ENCODE measurements at regions not wholly inside any gene's neighbourhood (a gene's known extent, or its start where the extent isn't known, plus 50 kb on each side); places are given as distances from the start of the nearest gene placed in this dataset.
"Not testable (repeated sequence)": the region's sequence is repeated elsewhere in the genome, so short reads cannot be mapped to it uniquely, and the experiment has no call there.

DNA sequence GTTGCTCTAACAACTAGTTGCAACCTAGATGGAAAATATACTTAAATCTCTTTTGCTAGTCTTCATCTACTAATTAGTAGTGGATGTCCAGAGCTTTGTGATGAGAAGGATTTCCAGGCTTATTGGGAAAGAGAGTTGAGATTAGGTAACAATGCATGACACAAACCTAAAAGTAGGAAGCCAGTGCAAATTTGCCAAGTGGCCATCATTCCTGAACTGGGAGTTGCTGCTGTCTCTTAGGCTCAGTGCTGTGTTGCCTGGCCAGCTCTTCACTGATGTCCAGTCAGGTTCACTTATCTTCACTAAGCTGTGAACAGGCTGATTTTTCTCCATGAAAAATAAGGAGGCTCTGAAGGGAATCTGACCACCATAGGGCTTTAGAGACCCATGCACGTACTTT is 105.6 kb upstream of the AMOT start:
- no peak overlapping the region for H3K27ac ChIP-seq (ENCODE audit: low read depth, low read length)
- H3K36me3 ChIP-seq (ENCODE audit: insufficient read depth, low read length) = no peaks in the 10 kb centered on the region
- H3K79me2 ChIP-seq (ENCODE audit: control insufficient read depth, insufficient read depth, low read length, unreplicated experiment) = no peaks in the 10 kb centered on the region
- no peaks in the 10 kb centered on the region for H3K27me3 ChIP-seq (ENCODE audit: insufficient read depth, low read length)
- H3K4me1 ChIP-seq (ENCODE audit: control insufficient read depth, insufficient read depth, low read length, unreplicated experiment) = no peaks in the 10 kb centered on the region
- no peak overlapping the region for H2AFZ ChIP-seq (ENCODE audit: low read length, unreplicated experiment)
- no peak overlapping the region for H3K4me3 ChIP-seq (ENCODE audit: low read depth, low read length)

DNA sequence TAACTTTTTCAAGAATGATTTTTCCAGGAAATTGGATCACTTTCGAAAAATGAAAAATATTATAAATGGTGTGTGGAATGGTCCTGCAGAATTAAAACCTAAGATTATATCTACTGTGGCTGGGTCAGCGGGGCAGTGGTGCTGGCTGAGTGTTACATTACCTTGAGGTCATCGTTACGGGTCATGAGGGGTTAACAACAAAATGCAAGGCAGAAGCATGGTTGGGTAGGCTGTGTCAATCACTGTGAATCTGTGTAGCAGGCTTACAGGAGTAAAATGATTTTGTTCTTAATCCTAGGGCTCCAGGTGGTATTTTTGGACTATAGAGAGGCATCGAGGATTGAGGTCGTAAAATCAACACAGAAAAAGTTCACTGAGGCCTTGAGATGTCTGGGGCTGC is 105.2 kb upstream of the AMOT start:
- no peaks in the 10 kb centered on the region for H3K27me3 ChIP-seq (ENCODE audit: insufficient read depth, low read length)
- H3K4me1 ChIP-seq (ENCODE audit: control insufficient read depth, insufficient read depth, low read length, unreplicated experiment) = no peaks in the 10 kb centered on the region
- H3K27ac ChIP-seq (ENCODE audit: low read depth, low read length) = no peak overlapping the region
- no peak overlapping the region for H3K4me3 ChIP-seq (ENCODE audit: low read depth, low read length)
- no peaks in the 10 kb centered on the region for H3K36me3 ChIP-seq (ENCODE audit: insufficient read depth, low read length)
- H3K79me2 ChIP-seq (ENCODE audit: control insufficient read depth, insufficient read depth, low read length, unreplicated experiment) = no peaks in the 10 kb centered on the region
- no peak overlapping the region for H2AFZ ChIP-seq (ENCODE audit: low read length, unreplicated experiment)

DNA sequence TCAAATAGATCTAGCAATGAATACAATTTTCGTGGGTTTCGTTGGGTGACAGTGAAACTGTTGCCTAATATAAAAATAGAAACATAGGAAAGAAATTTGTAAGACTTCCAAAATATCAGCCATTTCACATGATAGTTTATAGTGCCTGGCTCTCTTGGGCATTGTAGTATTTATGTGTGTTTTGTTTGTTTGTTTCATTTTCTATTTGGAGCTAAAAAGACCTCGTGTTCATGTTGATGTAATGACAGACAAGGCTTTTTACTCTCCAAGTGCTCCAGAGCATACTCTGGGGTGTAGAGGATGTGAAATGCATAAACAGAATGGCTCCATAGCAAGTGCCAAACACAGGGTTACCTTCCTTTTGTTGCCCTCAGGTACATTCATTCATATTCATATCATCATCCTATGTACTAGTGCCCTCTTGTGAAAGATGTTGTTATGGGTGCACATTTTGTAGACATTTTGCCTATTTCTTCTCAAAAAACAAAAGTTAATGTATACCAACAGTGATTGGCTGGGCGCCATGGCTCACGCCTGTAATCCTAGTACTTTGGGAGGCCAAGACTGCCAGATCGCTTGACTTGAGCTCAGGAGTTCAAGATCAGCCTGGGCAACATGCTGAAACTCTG is 100.7 kb upstream of the AMOT start:
- H3K4me1 ChIP-seq (ENCODE audit: control insufficient read depth, insufficient read depth, low read length, unreplicated experiment) = no peaks in the 10 kb centered on the region
- H2AFZ ChIP-seq (ENCODE audit: low read length, unreplicated experiment) = no peak overlapping the region
- H3K36me3 ChIP-seq (ENCODE audit: insufficient read depth, low read length) = no peaks in the 10 kb centered on the region
- no peaks in the 10 kb centered on the region for H3K79me2 ChIP-seq (ENCODE audit: control insufficient read depth, insufficient read depth, low read length, unreplicated experiment)
- H3K27ac ChIP-seq (ENCODE audit: low read depth, low read length) = no peak overlapping the region
- H3K27me3 ChIP-seq (ENCODE audit: insufficient read depth, low read length) = no peaks in the 10 kb centered on the region
- no peak overlapping the region for H3K4me3 ChIP-seq (ENCODE audit: low read depth, low read length)

DNA sequence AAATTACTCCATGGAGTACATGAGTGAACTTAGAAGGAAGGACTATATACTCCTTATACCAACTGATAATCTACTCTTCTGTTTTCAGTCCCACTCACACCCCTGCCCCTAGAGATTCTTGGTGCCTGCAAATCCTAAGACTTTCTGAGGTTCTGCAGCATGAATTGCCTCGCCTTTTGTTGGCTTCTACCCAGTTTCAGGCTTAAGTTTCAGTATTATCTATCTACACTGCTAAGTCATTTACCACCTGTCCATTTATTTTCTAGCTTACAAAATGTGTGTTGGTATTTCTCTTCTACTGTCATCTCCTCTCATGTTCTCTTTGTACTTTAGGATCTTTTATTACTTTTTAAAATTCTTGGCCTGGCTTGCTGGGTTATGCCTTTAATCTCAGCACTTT is 94.4 kb upstream of the AMOT start:
- Histone ChIP-seq H3K36me3 (ENCODE audit: insufficient read depth, low read length) (no peaks in the 10 kb centered on the region), H3K4me1 (ENCODE audit: control insufficient read depth, insufficient read depth, low read length, unreplicated experiment) (no peaks in the 10 kb centered on the region), H3K27me3 (ENCODE audit: insufficient read depth, low read length) (no peaks in the 10 kb centered on the region), H3K79me2 (ENCODE audit: control insufficient read depth, insufficient read depth, low read length, unreplicated experiment) (no peaks in the 10 kb centered on the region), H3K4me3 (ENCODE audit: low read depth, low read length) (no peak overlapping the region), H2AFZ (ENCODE audit: low read length, unreplicated experiment) (no peak overlapping the region), H3K27ac (ENCODE audit: low read depth, low read length) (no peak overlapping the region)

DNA sequence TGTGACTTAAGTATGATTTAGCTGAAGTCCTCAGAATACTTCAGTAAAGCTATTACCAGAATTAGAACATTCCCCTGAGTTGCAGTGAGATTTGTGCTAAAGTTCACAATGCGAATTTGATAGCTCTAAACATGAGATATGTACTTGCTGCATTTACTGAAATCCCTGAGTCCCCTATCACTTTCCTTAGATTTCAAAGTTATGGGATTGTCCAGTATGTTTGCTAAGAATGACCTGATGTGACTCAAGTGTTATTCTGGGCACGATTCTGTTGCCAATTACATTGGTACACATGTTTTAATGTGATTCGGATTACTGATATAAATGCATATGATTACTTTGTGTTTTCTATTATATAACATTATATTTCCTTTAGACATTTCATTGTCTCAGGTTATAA is 91.3 kb upstream of the AMOT start:
- Histone ChIP-seq H3K27ac (ENCODE audit: low read depth, low read length) (no peak overlapping the region), H3K4me3 (ENCODE audit: low read depth, low read length) (no peak overlapping the region), H3K27me3 (ENCODE audit: insufficient read depth, low read length) (no peaks in the 10 kb centered on the region), H3K79me2 (ENCODE audit: control insufficient read depth, insufficient read depth, low read length, unreplicated experiment) (no peaks in the 10 kb centered on the region), H3K4me1 (ENCODE audit: control insufficient read depth, insufficient read depth, low read length, unreplicated experiment) (no peaks in the 10 kb centered on the region), H2AFZ (ENCODE audit: low read length, unreplicated experiment) (no peak overlapping the region), H3K36me3 (ENCODE audit: insufficient read depth, low read length) (no peaks in the 10 kb centered on the region)

DNA sequence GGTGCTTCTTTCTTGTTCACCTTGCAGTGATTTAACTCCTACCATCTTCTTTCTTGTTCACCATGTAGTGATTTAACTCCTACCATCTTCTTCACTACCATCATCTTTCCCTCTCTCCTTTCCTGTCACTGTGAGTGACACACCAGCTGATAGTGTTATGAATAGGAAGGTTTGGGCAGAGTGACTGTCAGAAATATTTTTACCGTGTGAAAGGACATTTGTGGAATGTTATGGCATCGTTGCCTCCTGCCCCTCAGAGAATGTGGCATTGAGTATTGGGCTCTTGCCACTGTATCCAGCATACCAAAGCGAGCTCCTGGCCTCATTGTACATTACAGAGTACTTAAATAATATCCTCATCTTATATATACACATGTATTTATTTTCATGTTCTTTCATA is 90.8 kb upstream of the AMOT start:
- no peaks in the 10 kb centered on the region for H3K79me2 ChIP-seq (ENCODE audit: control insufficient read depth, insufficient read depth, low read length, unreplicated experiment)
- no peaks in the 10 kb centered on the region for H3K4me1 ChIP-seq (ENCODE audit: control insufficient read depth, insufficient read depth, low read length, unreplicated experiment)
- no peaks in the 10 kb centered on the region for H3K36me3 ChIP-seq (ENCODE audit: insufficient read depth, low read length)
- no peak overlapping the region for H2AFZ ChIP-seq (ENCODE audit: low read length, unreplicated experiment)
- H3K27me3 ChIP-seq (ENCODE audit: insufficient read depth, low read length) = no peaks in the 10 kb centered on the region
- no peak overlapping the region for H3K27ac ChIP-seq (ENCODE audit: low read depth, low read length)
- no peak overlapping the region for H3K4me3 ChIP-seq (ENCODE audit: low read depth, low read length)

DNA sequence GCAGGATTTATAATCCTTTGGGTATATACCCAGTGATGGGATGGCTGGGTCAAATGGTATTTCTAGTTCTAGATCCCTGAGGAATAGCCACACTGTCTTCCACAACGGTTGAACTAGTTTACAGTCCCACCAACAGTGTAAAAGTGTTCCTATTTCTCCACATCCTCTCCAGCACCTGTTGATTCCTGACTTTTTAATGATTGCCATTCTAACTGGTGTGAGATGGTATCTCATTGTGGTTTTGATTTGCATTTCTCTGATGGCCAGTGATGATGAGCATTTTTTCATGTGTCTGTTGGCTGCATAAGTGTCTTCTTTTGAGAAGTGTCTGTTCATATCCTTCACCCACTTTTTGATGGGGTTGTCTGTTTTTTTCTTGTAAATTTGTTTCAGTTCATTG is 82.8 kb upstream of the AMOT start:
- not testable (repeated sequence) for H3K36me3 ChIP-seq (ENCODE audit: insufficient read depth, low read length)

DNA sequence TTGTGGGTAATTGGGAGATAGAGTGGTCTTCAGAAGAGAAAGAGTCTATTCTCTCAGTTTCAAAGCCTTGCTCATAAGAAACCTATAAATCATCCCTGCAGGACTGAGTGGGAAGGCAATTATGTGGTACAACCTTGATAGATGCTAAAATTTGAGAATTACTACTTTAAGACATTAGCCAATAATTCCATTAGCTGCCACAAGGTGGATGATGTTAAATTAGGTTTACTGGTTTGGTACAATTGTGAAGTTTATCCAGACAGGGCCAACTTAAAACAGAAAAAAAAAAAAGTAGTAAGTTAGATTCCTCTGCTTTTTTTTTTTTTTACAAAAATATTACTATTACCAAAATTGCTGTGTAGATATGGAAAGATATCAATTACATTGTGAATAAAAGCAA is 73.2 kb upstream of the AMOT start:
- no peaks in the 10 kb centered on the region for H3K79me2 ChIP-seq (ENCODE audit: control insufficient read depth, insufficient read depth, low read length, unreplicated experiment)
- H3K27ac ChIP-seq (ENCODE audit: low read depth, low read length) = no peak overlapping the region
- no peaks in the 10 kb centered on the region for H3K36me3 ChIP-seq (ENCODE audit: insufficient read depth, low read length)
- no peak overlapping the region for H3K4me3 ChIP-seq (ENCODE audit: low read depth, low read length)
- no peak overlapping the region for H2AFZ ChIP-seq (ENCODE audit: low read length, unreplicated experiment)
- H3K27me3 ChIP-seq (ENCODE audit: insufficient read depth, low read length) = no peaks in the 10 kb centered on the region
- no peaks in the 10 kb centered on the region for H3K4me1 ChIP-seq (ENCODE audit: control insufficient read depth, insufficient read depth, low read length, unreplicated experiment)

More for the DNA sequence above, 82.8 kb upstream of the AMOT start:
- not testable (repeated sequence) for H3K27ac ChIP-seq (ENCODE audit: low read depth, low read length); H2AFZ ChIP-seq (ENCODE audit: low read length, unreplicated experiment); H3K4me3 ChIP-seq (ENCODE audit: low read depth, low read length); H3K79me2 ChIP-seq (ENCODE audit: control insufficient read depth, insufficient read depth, low read length, unreplicated experiment); H3K4me1 ChIP-seq (ENCODE audit: control insufficient read depth, insufficient read depth, low read length, unreplicated experiment); H3K27me3 ChIP-seq (ENCODE audit: insufficient read depth, low read length)

DNA sequence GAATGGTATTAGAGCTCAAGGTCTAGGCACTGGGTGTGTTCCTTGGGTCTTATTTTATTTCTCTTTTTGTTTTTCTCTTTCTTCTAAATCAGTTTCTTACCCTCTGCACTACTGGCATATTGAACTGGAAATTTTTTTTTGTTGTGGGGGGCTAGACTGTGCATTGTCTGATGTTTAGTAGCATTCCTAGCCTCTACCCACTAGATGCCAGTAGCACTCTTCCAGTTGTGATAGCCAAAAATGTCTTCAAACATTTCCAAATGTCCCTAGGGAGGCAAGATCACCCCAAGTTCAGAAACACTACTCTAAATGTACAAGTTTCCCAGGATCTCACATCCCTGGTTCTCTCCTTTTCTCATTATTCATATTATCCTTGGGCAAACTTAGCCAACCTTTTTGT is 69.8 kb upstream of the AMOT start:
- Histone ChIP-seq H3K4me3 (ENCODE audit: low read depth, low read length) (no peak overlapping the region), H3K27ac (ENCODE audit: low read depth, low read length) (no peak overlapping the region)

DNA sequence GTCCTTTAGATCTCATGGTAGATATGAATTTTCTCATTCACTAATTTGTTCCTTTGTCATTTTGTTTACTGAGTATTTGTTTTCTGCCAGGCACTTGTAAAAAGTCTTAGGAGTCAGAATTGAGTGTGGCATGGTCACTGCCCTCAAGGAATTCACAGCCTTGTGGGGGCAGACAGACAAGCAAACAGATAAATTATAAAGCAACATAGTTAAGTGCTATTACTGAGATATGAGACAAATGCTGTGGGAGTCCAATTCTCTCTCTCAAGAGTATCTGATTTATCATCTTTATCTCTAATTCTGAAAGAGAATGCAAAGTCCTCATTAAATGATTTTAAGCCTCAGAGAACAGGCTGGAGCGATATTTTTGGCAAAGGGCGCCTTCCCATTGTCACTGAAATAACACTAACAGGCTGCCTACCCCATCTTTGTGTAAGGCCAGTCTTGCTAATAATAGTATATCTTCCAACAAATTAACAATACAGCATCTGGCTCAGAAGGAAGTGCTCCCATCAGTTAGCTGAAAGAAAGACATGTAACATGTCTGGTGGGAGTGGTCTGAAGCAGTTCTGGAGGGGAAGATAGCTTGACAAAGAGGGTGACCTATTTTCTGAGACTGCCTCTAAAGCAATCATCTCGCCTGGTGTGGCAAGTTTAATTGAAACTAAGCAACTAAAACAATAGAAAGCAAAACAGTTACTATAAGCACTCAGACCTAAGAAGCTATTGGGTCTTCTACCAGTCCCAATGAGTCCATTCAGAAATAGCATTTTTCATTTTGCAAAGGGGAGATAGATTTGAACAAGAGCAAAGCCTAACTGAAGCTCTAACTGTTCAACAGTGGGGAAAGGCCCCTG is 61.5 kb upstream of the AMOT start:
- Histone ChIP-seq H2AFZ (ENCODE audit: low read length, unreplicated experiment) (no peak overlapping the region), H3K36me3 (ENCODE audit: insufficient read depth, low read length) (no peaks in the 10 kb centered on the region)

More for the DNA sequence above, 69.8 kb upstream of the AMOT start:
- Histone ChIP-seq H3K36me3 (ENCODE audit: insufficient read depth, low read length) (no peaks in the 10 kb centered on the region), H3K4me1 (ENCODE audit: control insufficient read depth, insufficient read depth, low read length, unreplicated experiment) (no peaks in the 10 kb centered on the region), H3K79me2 (ENCODE audit: control insufficient read depth, insufficient read depth, low read length, unreplicated experiment) (no peaks in the 10 kb centered on the region), H2AFZ (ENCODE audit: low read length, unreplicated experiment) (no peak overlapping the region), H3K27me3 (ENCODE audit: insufficient read depth, low read length) (no peaks in the 10 kb centered on the region)

DNA sequence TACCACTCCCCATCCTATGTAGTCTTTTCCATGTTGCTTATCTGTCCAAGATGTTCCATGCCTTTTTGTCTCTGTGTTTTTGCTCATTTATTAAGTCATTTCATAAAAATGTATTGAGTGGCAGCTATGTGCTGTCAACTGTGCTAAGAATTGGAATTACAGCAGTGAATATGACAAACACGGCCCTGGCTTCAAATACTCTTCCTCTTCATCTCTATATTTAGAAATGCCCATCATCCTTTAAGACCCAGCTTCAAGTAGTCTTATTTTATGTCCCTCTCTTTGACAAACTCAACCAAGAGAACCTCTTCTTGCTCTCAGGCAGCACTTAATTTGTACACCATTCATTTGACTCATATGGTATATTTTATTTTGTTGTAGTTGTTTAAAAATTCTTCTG is 55.4 kb upstream of the AMOT start:
- Histone ChIP-seq H3K36me3 (ENCODE audit: insufficient read depth, low read length) (no peaks in the 10 kb centered on the region), H2AFZ (ENCODE audit: low read length, unreplicated experiment) (no peak overlapping the region), H3K79me2 (ENCODE audit: control insufficient read depth, insufficient read depth, low read length, unreplicated experiment) (no peaks in the 10 kb centered on the region), H3K27me3 (ENCODE audit: insufficient read depth, low read length) (no peaks in the 10 kb centered on the region), H3K4me3 (ENCODE audit: low read depth, low read length) (no peak overlapping the region), H3K27ac (ENCODE audit: low read depth, low read length) (no peak overlapping the region), H3K4me1 (ENCODE audit: control insufficient read depth, insufficient read depth, low read length, unreplicated experiment) (no peaks in the 10 kb centered on the region)

More for the DNA sequence above, 61.5 kb upstream of the AMOT start:
- Histone ChIP-seq H3K79me2 (ENCODE audit: control insufficient read depth, insufficient read depth, low read length, unreplicated experiment) (no peaks in the 10 kb centered on the region), H3K4me1 (ENCODE audit: control insufficient read depth, insufficient read depth, low read length, unreplicated experiment) (no peaks in the 10 kb centered on the region), H3K27ac (ENCODE audit: low read depth, low read length) (no peak overlapping the region), H3K27me3 (ENCODE audit: insufficient read depth, low read length) (no peaks in the 10 kb centered on the region), H3K4me3 (ENCODE audit: low read depth, low read length) (no peak overlapping the region)
